K562 (cell line): ENCODE measurements at regions not wholly inside any gene's neighbourhood (a gene's known extent, or its start where the extent isn't known, plus 50 kb on each side); places are given as distances from the start of the nearest gene placed in this dataset.

ENCODE experiments used
- ATF1 ChIP-seq, 2 experiments: fragments of 450-650 bp in 1 of 2; IDR thresholded peaks; 2 replicates each; pipeline ENCODE4 v1.6.1; 2016; ENCODE audit warnings: missing compliant biosample characterization in 1 of 2, missing genetic modification characterization in 1 of 2
- BDP1 ChIP-seq: IDR thresholded peaks from 3 replicates; pipeline ENCODE4 v1.6.1; 2011; ENCODE audit not compliant: insufficient read length, insufficient read depth
- BRD4 ChIP-seq: fragments of 200-600 bp; sonication (generic); IDR thresholded peaks from 2 replicates; pipeline ENCODE4 v1.6.1; 2017; ENCODE audit warnings: inconsistent platforms
- C11orf30 ChIP-seq: fragments of 450-650 bp; IDR thresholded peaks from 2 replicates; pipeline ENCODE4 v1.6.1; 2016; ENCODE audit warnings: low read depth, mild to moderate bottlenecking
- CEBPG ChIP-seq, 3 experiments: fragments of 200-800 bp in 1 of 3; sonication (Bioruptor generic) in 1 of 3; sonication (generic) in 1 of 3; formaldehyde crosslinking in 1 of 3; IDR thresholded peaks in 2 of 3; conservative IDR thresholded peaks in 1 of 3; 2 replicates each; pipeline versions ENCODE4 v1.6.1 to v1.8.0; 2016 to 2022; ENCODE audit warnings: missing compliant biosample characterization in 2 of 3, missing genetic modification characterization in 2 of 3, mild to moderate bottlenecking in 1 of 3, missing genetic modification reagents in 1 of 3
- CTBP1 ChIP-seq: fragments of 450-650 bp; IDR thresholded peaks from 2 replicates; pipeline ENCODE4 v1.6.1; 2016; ENCODE audit warnings: borderline replicate concordance
- CXXC5 ChIP-seq: fragments of 250-450 bp; sonication (Bioruptor Pico); IDR thresholded peaks from 2 replicates; pipeline ENCODE4 v1.8.0; 2022; ENCODE audit warnings: inconsistent platforms, mild to moderate bottlenecking, moderate library complexity
- DACH1 ChIP-seq: fragments of 450-650 bp; IDR thresholded peaks from 2 replicates; pipeline ENCODE4 v1.6.1; 2018; ENCODE audit not compliant: partially characterized antibody
- DPF2 ChIP-seq: fragments of 450-650 bp; IDR thresholded peaks from 2 replicates; pipeline ENCODE4 v1.6.1; 2016
- E2F3 ChIP-seq: fragments of 250-450 bp; sonication (Bioruptor Pico); IDR thresholded peaks from 2 replicates; pipeline ENCODE4 v1.4.0; 2020; ENCODE audit warnings: mild to moderate bottlenecking
- ELF2 ChIP-seq: fragments of 250-450 bp; sonication (Bioruptor Pico); IDR thresholded peaks from 2 replicates; pipeline ENCODE4 v1.5.0; 2021; ENCODE audit warnings: mild to moderate bottlenecking
- ELF4 ChIP-seq: fragments of 450-650 bp; formaldehyde crosslinking; IDR thresholded peaks from 2 replicates; pipeline ENCODE4 v1.4.0; 2022; ENCODE audit warnings: missing genetic modification characterization
- EP400 ChIP-seq: fragments of 450-650 bp; IDR thresholded peaks from 2 replicates; pipeline ENCODE4 v1.6.1; 2017; ENCODE audit warnings: antibody characterized with exemption, mild to moderate bottlenecking, moderate library complexity
- ILF3 ChIP-seq: fragments of 450-650 bp; IDR thresholded peaks from 2 replicates; pipeline ENCODE4 v1.6.1; 2018; ENCODE audit warnings: antibody characterized with exemption, mild to moderate bottlenecking, moderate library complexity, borderline replicate concordance
- MCM5 ChIP-seq: fragments of 450-650 bp; IDR thresholded peaks from 2 replicates; pipeline ENCODE4 v1.6.1; 2016; ENCODE audit warnings: low read depth
- MECOM ChIP-seq: fragments of 250-450 bp; sonication (Bioruptor Pico); IDR thresholded peaks from 2 replicates; pipeline ENCODE4 v1.8.0; 2022; ENCODE audit warnings: inconsistent platforms
- MEIS2 ChIP-seq: fragments of 450-650 bp; IDR thresholded peaks from 2 replicates; pipeline ENCODE4 v1.6.1; 2014; ENCODE audit warnings: mild to moderate bottlenecking; ENCODE audit not compliant: partially characterized antibody
- MIER1 ChIP-seq: fragments of 450-650 bp; IDR thresholded peaks from 2 replicates; pipeline ENCODE4 v1.6.1; 2016; ENCODE audit warnings: antibody characterized with exemption, mild to moderate bottlenecking, low read depth
- NFRKB ChIP-seq: fragments of 450-650 bp; IDR thresholded peaks from 2 replicates; pipeline ENCODE4 v1.6.1; 2016; ENCODE audit warnings: low read depth
- POLR2H ChIP-seq: IDR thresholded peaks from 2 replicates; pipeline ENCODE4 v1.6.1; 2016; ENCODE audit warnings: missing genetic modification characterization, low read depth, mild to moderate bottlenecking, control low read depth, missing compliant biosample characterization, moderate library complexity
- SMARCB1 ChIP-seq: IDR thresholded peaks from 2 replicates; pipeline ENCODE4 v1.6.1; 2011; ENCODE audit warnings: improper control_type of control experiment, low read depth; ENCODE audit not compliant: insufficient read length
- TAL1 ChIP-seq: fragments of 450-650 bp; IDR thresholded peaks from 2 replicates; pipeline ENCODE4 v1.6.1; 2016; ENCODE audit warnings: mild to moderate bottlenecking
- TOE1 ChIP-seq, 2 experiments: fragments of 450-650 bp in 1 of 2; sonication (generic) in 1 of 2; formaldehyde crosslinking in 1 of 2; IDR thresholded peaks; 2 replicates each; pipeline versions ENCODE4 v1.7.1 to v1.8.0; 2016 to 2022; ENCODE audit warnings: borderline replicate concordance in 2 of 2, mild to moderate bottlenecking in 2 of 2, antibody characterized with exemption in 1 of 2, inconsistent platforms in 1 of 2, low read depth in 1 of 2, missing genetic modification reagents in 1 of 2, moderate library complexity in 1 of 2
- XRCC4 ChIP-seq: IDR thresholded peaks from one replicate; pipeline ENCODE4 v1.6.1; 2011; ENCODE audit not compliant: insufficient read depth, insufficient read length; ENCODE audit errors: extremely low read depth
- ZNF174 ChIP-seq: fragments of 250-450 bp; sonication (Bioruptor Pico); IDR thresholded peaks from 2 replicates; pipeline ENCODE4 v1.4.0; 2020; ENCODE audit warnings: mild to moderate bottlenecking
- ZNF197 ChIP-seq: fragments of 200-800 bp; sonication (Bioruptor generic); IDR thresholded peaks from 2 replicates; pipeline ENCODE4 v1.6.1; 2016; ENCODE audit warnings: low read depth, missing genetic modification characterization, missing compliant biosample characterization
- ZNF41 ChIP-seq: fragments of 250-450 bp; sonication (Bioruptor Pico); conservative IDR thresholded peaks from 2 replicates; pipeline ENCODE4 v1.4.0; 2020; ENCODE audit warnings: mild to moderate bottlenecking
- TF ChIP-seq, protein P1 (sequence below): IDR thresholded peaks from 3 replicates; pipeline ENCODE4 v1.6.1; 2011; ENCODE audit warnings: borderline replicate concordance, mild to moderate bottlenecking; ENCODE audit not compliant: insufficient read length, insufficient read depth
- TF ChIP-seq, protein P2 (sequence below): sonication (generic); formaldehyde crosslinking; IDR thresholded peaks from 2 replicates; pipeline ENCODE4 v1.8.0; 2022; ENCODE audit warnings: mild to moderate bottlenecking, missing genetic modification reagents

DNA sequence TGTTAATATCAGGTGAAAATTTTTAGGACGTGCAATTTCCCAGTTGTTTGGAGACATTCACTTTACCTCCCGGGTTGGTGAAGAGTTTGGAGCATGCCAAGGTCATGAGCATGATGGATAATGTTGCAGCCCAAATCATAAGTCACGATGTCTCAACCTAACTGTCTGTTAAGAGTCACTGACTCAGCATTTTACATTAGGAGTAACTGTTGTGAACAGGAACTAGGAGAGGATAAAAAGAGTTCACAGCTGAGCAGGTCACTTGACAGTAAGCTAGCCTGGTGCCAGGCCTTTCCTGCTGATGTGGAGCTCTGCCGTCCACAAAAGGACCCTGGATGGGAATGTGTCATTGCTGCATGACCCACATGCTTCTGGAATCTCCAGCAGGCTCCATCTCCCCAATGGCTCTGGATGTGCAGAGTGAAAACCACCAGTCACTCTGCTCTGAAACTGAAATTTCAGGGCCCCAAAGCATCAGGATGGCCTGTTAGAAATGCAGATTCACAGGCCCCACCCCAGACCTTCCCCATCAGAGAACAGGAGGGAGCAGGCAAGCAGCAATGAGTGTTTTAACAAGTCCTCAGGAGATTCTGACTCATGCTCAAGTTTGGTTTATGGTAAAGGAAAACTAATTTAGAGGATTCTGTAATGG, 371.6 kb upstream of the MAF start (continued):
- TF ChIP-seq, protein P1, sequence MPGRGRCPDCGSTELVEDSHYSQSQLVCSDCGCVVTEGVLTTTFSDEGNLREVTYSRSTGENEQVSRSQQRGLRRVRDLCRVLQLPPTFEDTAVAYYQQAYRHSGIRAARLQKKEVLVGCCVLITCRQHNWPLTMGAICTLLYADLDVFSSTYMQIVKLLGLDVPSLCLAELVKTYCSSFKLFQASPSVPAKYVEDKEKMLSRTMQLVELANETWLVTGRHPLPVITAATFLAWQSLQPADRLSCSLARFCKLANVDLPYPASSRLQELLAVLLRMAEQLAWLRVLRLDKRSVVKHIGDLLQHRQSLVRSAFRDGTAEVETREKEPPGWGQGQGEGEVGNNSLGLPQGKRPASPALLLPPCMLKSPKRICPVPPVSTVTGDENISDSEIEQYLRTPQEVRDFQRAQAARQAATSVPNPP, result no peak
- TF ChIP-seq MCM5 (no peak), SMARCB1 (no peak), ELF4 (CRISPR knock-in tag) (peak; percentile 52; the same call in 1 of the 2 replicates), BDP1 (no peak), CXXC5 (CRISPR knock-in tag) (peak; percentile 55), TOE1 (IDR thresholded peaks at IDR 0.05; ENCODE audit: borderline replicate concordance) (0 out of 2 replicates have a peak, but pooled peaks have one; percentile 54), TOE1 (CRISPR knock-in tag; IDR thresholded peaks at IDR 0.05; ENCODE audit: borderline replicate concordance, low read depth) (no peak), XRCC4 (no peak), C11orf30 (peak; percentile 100), ZNF174 (CRISPR knock-in tag) (peak; percentile 55; the same call in 1 of the 2 replicates), BRD4 (peak; percentile 94), TAL1 (0 out of 2 replicates have a peak, but pooled peaks have one; percentile 7), DACH1 (peak; percentile 80), ILF3 (no peak), NFRKB (peak; percentile 90), ATF1 (CRISPR knock-in tag; IDR thresholded peaks at IDR 0.05) (no peak), ATF1 (tag; IDR thresholded peaks at IDR 0.05) (peak; percentile 78), POLR2H (tag) (no peak; the same call in 1 of the 2 replicates), ELF2 (CRISPR knock-in tag) (peak; percentile 12; the same call in 1 of the 2 replicates), E2F3 (CRISPR knock-in tag) (peak; percentile 38; the same call in 1 of the 2 replicates), CTBP1 (peak; percentile 70; the same call in 1 of the 2 replicates), EP400 (peak; percentile 48), ZNF197 (CRISPR knock-in tag) (peak; percentile 74), MIER1 (peak; percentile 58), CEBPG (CRISPR knock-in tag; IDR thresholded peaks at IDR 0.05) (no peak), CEBPG (tag; conservative IDR thresholded peaks at IDR 0.05 in 1 of 2, IDR thresholded peaks at IDR 0.05 in 1 of 2) (peak; percentile 36 to 73; a peak in 3 of 4 replicates), ZNF41 (CRISPR knock-in tag) (peak; percentile 54; the same call in 1 of the 2 replicates), MECOM (CRISPR knock-in tag) (peak; percentile 41), DPF2 (peak; percentile 87), MEIS2 (peak; percentile 97)
- TF ChIP-seq, protein P2, sequence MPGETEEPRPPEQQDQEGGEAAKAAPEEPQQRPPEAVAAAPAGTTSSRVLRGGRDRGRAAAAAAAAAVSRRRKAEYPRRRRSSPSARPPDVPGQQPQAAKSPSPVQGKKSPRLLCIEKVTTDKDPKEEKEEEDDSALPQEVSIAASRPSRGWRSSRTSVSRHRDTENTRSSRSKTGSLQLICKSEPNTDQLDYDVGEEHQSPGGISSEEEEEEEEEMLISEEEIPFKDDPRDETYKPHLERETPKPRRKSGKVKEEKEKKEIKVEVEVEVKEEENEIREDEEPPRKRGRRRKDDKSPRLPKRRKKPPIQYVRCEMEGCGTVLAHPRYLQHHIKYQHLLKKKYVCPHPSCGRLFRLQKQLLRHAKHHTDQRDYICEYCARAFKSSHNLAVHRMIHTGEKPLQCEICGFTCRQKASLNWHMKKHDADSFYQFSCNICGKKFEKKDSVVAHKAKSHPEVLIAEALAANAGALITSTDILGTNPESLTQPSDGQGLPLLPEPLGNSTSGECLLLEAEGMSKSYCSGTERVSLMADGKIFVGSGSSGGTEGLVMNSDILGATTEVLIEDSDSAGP (CRISPR knock-in tag), result no peak
